CD8-positive, alpha-beta memory T cell (primary cell): ENCODE measurements at regions not wholly inside any gene's neighbourhood (a gene's known extent, or its start where the extent isn't known, plus 50 kb on each side); places are given as distances from the start of the nearest gene placed in this dataset.

ENCODE experiments used
- CTCF ChIA-PET: fragments of 350-600 bp; sonication (Branson Sonifier 250); formaldehyde crosslinking; loops from one replicate; lab custom pipeline; 2021; ENCODE audit warnings: antibody characterized with exemption; lab: Charles Lee
- POLR2A ChIA-PET: fragments of 350-600 bp; sonication (Branson Sonifier 250); formaldehyde crosslinking; loops from one replicate; lab custom pipeline; 2021; ENCODE audit warnings: antibody characterized with exemption; lab: Charles Lee
- DNase-seq, 5 donors: peaks; one replicate each; pipeline versions ENCODE4 v3.0.0 to v3.0.0-alpha.2; 2020 to 2022; ENCODE audit warnings: mixed read lengths in 1 of 5
- H3K27ac ChIP-seq: one replicate; pipeline ENCODE4 v1.7.0; 2013; ENCODE audit warnings: low read depth, mild to moderate bottlenecking, low read length, moderate library complexity
- H3K27me3 ChIP-seq: 2 replicates; pipeline ENCODE4 v1.7.0; 2013; ENCODE audit warnings: low read length, mild to moderate bottlenecking; ENCODE audit not compliant: insufficient read depth, poor library complexity, severe bottlenecking
- H3K36me3 ChIP-seq: 2 replicates; pipeline ENCODE4 v1.7.0; 2013; ENCODE audit warnings: mild to moderate bottlenecking, low read length, moderate library complexity; ENCODE audit not compliant: insufficient read depth
- H3K4me1 ChIP-seq: 2 replicates; pipeline ENCODE4 v1.7.0; 2013; ENCODE audit warnings: mild to moderate bottlenecking, low read length, moderate library complexity; ENCODE audit not compliant: insufficient read depth
- H3K4me3 ChIP-seq: 2 replicates; pipeline ENCODE4 v1.7.0; 2013; ENCODE audit warnings: mild to moderate bottlenecking, low read length
- H3K9me3 ChIP-seq: 2 replicates; pipeline ENCODE4 v1.7.0; 2013; ENCODE audit warnings: mild to moderate bottlenecking, low read length
- H3K27ac Mint-ChIP-seq, 8 donors: one replicate each; pipeline ENCODE4 v1.8.0; 2020 to 2021; ENCODE audit warnings: mixed read lengths in 8 of 8, mild to moderate bottlenecking in 6 of 8, inconsistent platforms in 3 of 8, moderate library complexity in 3 of 8
- H3K27me3 Mint-ChIP-seq, 2 donors: one replicate each; pipeline ENCODE4 v1.8.0; 2020 to 2021; ENCODE audit warnings: mixed read lengths in 2 of 2, mild to moderate bottlenecking in 1 of 2, moderate library complexity in 1 of 2
- H3K36me3 Mint-ChIP-seq, 3 donors: one replicate each; pipeline ENCODE4 v1.8.0; 2020 to 2021; ENCODE audit warnings: mixed read lengths in 3 of 3, inconsistent platforms in 1 of 3, mild to moderate bottlenecking in 1 of 3
- H3K4me1 Mint-ChIP-seq, 3 donors: one replicate each; pipeline ENCODE4 v1.8.0; 2020 to 2021; ENCODE audit warnings: mixed read lengths in 3 of 3, inconsistent platforms in 1 of 3, mild to moderate bottlenecking in 1 of 3
- H3K4me3 Mint-ChIP-seq, 7 donors: one replicate each; pipeline ENCODE4 v1.8.0; 2020 to 2021; ENCODE audit warnings: mixed read lengths in 7 of 7, mild to moderate bottlenecking in 6 of 7, moderate library complexity in 4 of 7, inconsistent platforms in 2 of 7
- H3K9me3 Mint-ChIP-seq, 5 donors: one replicate each; pipeline ENCODE4 v1.8.0; 2020 to 2022; ENCODE audit warnings: mixed read lengths in 5 of 5, mild to moderate bottlenecking in 3 of 5, moderate library complexity in 2 of 5, inconsistent platforms in 1 of 5

DNA sequence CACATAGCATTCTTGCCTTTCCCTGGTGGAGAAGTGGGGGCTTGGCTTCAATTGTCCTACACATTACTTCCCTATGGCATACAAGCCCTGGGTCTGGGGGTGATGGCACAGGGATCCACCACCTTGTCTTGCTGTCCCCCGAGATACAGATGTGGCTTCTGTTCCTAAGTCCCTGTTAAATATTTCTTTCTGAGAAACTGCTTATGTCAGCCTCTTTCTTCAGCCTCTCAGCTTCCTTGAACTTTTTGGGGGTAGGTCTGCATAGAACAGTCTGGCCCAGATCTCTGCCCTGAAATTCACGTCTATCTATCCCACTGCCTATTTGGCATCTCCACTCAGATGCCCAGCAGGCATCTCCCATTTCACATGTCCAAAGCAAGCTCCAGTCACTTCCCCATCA lies 177.4 kb downstream of the SCP2D1 start:
- Histone ChIP-seq H3K27ac (no peak overlapping the region), H3K9me3 (no peaks in the 10 kb centered on the region), H3K36me3 (no peaks in the 10 kb centered on the region), H3K27me3 (no peaks in the 10 kb centered on the region), H3K4me3 (no peak overlapping the region), H3K4me1 (no peaks in the 10 kb centered on the region)
- POLR2A ChIA-PET, result no interaction called here
- Mint-ChIP-seq H3K36me3 (no peaks in the 10 kb centered on the region), H3K4me3 (no peak overlapping the region), H3K27ac (no peak overlapping the region), H3K27me3 (peaks cover 4 to 5% of the 10 kb centered on the region in 2 donors), H3K9me3 (peaks cover 0 to 17% (median 3%) of the 10 kb centered on the region in 5 donors), H3K4me1 (no peaks in the 10 kb centered on the region)
- no peak for DNase-seq
- CTCF ChIA-PET, result no interaction called here

DNA sequence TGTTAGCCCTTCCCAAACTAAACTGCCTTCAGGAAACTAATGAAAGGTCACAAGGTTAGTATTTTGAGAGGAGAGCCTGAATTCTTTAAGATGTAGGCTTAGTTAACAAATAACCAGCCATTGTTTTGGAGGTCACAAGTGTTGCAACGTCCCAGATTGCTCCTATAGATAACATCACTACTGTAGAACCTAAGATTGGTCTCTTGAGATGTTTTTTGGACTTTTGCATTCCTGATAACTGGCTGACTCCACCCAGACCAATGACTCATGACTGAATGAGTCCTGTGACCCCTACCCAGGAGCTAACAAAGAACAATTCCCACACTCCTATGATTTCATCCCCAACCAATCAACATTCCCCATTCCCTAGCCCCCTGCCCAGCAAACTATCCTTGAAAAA lies 178.8 kb downstream of the SCP2D1 start:
- H3K27ac Mint-ChIP-seq, result no peak overlapping the region
- no peak overlapping the region for H3K4me3 Mint-ChIP-seq
- H3K27ac ChIP-seq, result no peak overlapping the region
- no peak overlapping the region for H3K4me3 ChIP-seq
- H3K4me1 ChIP-seq, result no peaks in the 10 kb centered on the region
- H3K27me3 Mint-ChIP-seq, result peaks cover 4 to 5% of the 10 kb centered on the region in 2 donors
- H3K36me3 Mint-ChIP-seq, result no peaks in the 10 kb centered on the region
- H3K9me3 Mint-ChIP-seq, result peaks cover 0 to 16% (median 3%) of the 10 kb centered on the region in 5 donors
- H3K9me3 ChIP-seq, result no peaks in the 10 kb centered on the region
- POLR2A ChIA-PET, result no interaction called here
- H3K4me1 Mint-ChIP-seq, result no peaks in the 10 kb centered on the region
- no peaks in the 10 kb centered on the region for H3K36me3 ChIP-seq
- CTCF ChIA-PET, result no interaction called here
- no peak for DNase-seq
- H3K27me3 ChIP-seq, result no peaks in the 10 kb centered on the region

DNA sequence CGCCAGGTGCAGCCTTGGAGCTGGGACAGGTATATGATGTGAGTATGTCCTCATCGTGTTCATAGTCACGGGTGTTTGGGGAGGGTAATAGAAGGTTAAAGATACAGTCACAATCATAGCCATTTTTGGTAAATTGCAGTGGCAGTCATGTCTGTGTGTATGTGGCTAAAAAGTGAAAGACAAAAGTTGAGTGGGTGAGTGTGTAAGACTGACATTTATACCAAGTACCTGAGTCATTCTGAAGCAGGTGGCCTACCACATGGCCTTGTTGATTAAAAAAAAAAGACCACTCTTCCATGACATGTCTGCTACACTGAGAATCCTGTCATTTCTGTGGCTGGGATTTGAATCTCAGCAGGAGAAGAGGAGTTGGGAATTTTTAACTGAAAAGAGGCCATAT lies 181.9 kb downstream of the SCP2D1 start:
- H3K4me3 Mint-ChIP-seq, result no peak overlapping the region
- Histone ChIP-seq H3K27me3 (no peaks in the 10 kb centered on the region), H3K4me1 (no peaks in the 10 kb centered on the region), H3K4me3 (no peak overlapping the region), H3K27ac (no peak overlapping the region), H3K36me3 (no peaks in the 10 kb centered on the region), H3K9me3 (no peaks in the 10 kb centered on the region)
- H3K4me1 Mint-ChIP-seq, result no peaks in the 10 kb centered on the region
- no peaks in the 10 kb centered on the region for H3K36me3 Mint-ChIP-seq
- H3K9me3 Mint-ChIP-seq, result peaks cover 0 to 16% (median 3%) of the 10 kb centered on the region in 5 donors
- no peak for DNase-seq
- H3K27ac Mint-ChIP-seq, result peak overlapping the region in 1 of 8 donors; percentile 90
- CTCF ChIA-PET, result no interaction called here
- peaks cover 4 to 5% of the 10 kb centered on the region in 2 donors for H3K27me3 Mint-ChIP-seq
- POLR2A ChIA-PET, result no interaction called here

DNA sequence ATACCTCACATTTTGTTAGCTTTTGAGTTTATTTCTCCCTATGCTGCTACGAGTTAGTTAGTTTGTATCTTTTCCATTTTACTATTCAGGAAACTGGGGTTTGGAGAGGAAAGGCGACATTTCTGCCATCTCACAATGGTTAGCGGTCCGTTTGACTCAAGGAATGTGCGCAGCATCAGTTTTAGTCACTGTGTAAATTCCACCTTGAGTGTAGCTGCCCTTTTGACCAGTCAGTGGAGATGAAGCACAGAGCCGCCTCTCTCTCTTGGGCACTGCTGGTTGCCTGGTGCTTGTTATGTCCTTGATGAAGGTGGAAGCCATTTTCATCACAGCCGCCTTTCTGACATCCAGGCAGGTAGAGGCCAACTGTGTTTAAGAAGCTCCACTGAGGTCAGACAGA lies 185.5 kb downstream of the SCP2D1 start:
- H3K27ac Mint-ChIP-seq, result no peak overlapping the region
- no peaks in the 10 kb centered on the region for H3K36me3 Mint-ChIP-seq
- H3K36me3 ChIP-seq, result no peaks in the 10 kb centered on the region
- ChIA-PET POLR2A (no interaction called here), CTCF (no interaction called here)
- H3K4me3 ChIP-seq, result no peak overlapping the region
- peaks cover 0 to 9% (median 0%) of the 10 kb centered on the region in 5 donors for H3K9me3 Mint-ChIP-seq
- no peaks in the 10 kb centered on the region for H3K4me1 ChIP-seq
- no peak overlapping the region for H3K4me3 Mint-ChIP-seq
- H3K27me3 ChIP-seq, result no peaks in the 10 kb centered on the region
- H3K27ac ChIP-seq, result no peak overlapping the region
- no peak for DNase-seq
- H3K4me1 Mint-ChIP-seq, result no peaks in the 10 kb centered on the region
- H3K9me3 ChIP-seq, result no peaks in the 10 kb centered on the region
- H3K27me3 Mint-ChIP-seq, result peaks cover 4 to 7% of the 10 kb centered on the region in 2 donors

DNA sequence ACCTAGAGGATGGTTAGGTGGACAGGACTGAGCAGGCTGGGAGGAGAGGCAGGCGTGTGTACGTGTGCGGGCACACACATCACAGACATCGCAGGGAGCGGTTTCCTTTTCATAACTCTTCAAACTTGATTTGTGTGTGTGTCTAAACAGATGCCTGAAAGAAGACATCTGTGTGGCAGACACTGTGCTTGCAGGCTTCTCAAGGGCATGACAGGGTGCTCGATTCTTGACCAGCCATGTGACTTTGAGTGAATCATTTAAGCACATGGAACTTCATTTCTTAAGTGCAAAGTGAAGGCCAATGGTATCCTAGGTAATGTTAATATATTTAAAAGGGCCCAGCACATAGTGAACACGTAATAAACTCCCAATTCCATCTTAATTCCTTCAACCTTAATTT lies 186.5 kb downstream of the SCP2D1 start:
- no peak overlapping the region for H3K27ac Mint-ChIP-seq
- H3K27me3 Mint-ChIP-seq, result peaks cover 0 to 3% of the 10 kb centered on the region in 2 donors
- H3K36me3 Mint-ChIP-seq, result no peaks in the 10 kb centered on the region
- Histone ChIP-seq H3K4me1 (no peaks in the 10 kb centered on the region), H3K36me3 (no peaks in the 10 kb centered on the region), H3K9me3 (no peaks in the 10 kb centered on the region), H3K27ac (no peak overlapping the region), H3K27me3 (no peaks in the 10 kb centered on the region), H3K4me3 (no peak overlapping the region)
- peaks cover 0 to 3% (median 0%) of the 10 kb centered on the region in 5 donors for H3K9me3 Mint-ChIP-seq
- DNase-seq, result no peak
- H3K4me1 Mint-ChIP-seq, result no peaks in the 10 kb centered on the region
- ChIA-PET POLR2A (no interaction called here), CTCF (no interaction called here)
- H3K4me3 Mint-ChIP-seq, result no peak overlapping the region

DNA sequence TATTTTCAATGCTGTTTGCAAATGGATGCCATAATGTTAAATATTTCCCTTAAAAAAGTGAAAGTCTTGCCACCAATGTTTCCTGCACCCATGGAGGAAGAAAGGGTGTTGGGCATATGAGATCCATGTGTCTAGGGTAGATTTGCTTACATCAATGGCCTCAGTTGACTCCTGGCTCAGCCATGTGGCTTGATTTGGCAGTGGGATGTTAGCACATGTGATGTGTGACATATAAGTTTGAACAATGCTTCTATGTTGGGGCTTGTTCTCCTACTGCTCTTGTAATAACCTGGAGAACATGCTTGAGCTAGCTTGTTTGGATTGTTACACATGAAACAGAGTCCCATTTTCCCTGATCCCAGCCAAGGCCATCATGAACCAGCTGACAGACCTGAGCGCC lies 187.6 kb downstream of the SCP2D1 start:
- H3K36me3 Mint-ChIP-seq, result no peaks in the 10 kb centered on the region
- Histone ChIP-seq H3K36me3 (no peaks in the 10 kb centered on the region), H3K9me3 (no peaks in the 10 kb centered on the region), H3K27ac (no peak overlapping the region), H3K4me1 (no peaks in the 10 kb centered on the region), H3K27me3 (no peaks in the 10 kb centered on the region), H3K4me3 (no peak overlapping the region)
- no peaks in the 10 kb centered on the region for H3K4me1 Mint-ChIP-seq
- peaks cover 0 to 3% of the 10 kb centered on the region in 2 donors for H3K27me3 Mint-ChIP-seq
- no peaks in the 10 kb centered on the region for H3K9me3 Mint-ChIP-seq
- ChIA-PET CTCF (no interaction called here), POLR2A (no interaction called here)
- no peak overlapping the region for H3K4me3 Mint-ChIP-seq
- no peak overlapping the region for H3K27ac Mint-ChIP-seq
- no peak for DNase-seq

DNA sequence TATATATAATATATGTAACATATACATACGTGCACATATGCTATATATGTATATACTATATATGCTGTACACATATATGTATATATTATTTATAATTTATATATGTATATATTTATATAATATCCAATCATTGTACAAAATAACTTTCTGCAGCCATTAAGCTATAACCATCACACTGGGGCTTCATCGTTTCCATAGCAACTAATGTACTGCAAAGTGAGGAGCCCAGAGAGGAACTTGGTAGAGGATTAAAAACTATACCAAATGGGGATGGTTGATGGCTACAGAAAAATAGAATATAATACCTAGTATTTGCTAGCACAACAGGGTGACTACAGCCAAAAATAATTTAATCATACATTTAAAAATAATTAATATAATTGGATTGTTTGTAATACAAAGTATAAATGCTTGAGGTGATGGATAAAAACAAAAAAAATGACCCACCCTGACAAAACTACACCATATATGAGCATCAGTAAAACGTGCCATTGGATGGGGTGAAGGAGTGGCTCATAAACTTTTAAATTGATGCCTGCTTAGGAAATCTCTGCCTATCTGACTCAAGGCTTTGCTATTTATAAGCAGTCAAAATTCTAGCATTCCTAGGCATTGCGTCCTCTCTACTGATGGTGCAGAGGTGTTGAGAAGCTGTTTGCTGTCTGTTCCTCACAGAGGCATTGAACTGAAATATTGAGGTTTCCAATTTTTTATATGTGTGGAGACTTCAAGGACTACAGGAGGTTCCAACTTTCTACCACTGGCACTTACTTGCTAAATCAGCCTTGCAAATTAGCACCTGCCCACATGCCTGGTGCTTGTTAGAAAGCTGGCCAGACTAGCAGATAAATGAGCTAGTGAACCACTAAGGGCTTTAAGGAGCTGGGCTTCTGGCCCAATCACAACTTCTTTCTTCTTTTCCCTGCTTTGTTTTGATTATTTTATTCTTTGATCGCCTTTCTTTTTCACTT lies 190.1 kb downstream of the SCP2D1 start:
- H3K36me3 Mint-ChIP-seq, result no peaks in the 10 kb centered on the region
- CTCF ChIA-PET, result no interaction called here
- POLR2A ChIA-PET, result no interaction called here

DNA sequence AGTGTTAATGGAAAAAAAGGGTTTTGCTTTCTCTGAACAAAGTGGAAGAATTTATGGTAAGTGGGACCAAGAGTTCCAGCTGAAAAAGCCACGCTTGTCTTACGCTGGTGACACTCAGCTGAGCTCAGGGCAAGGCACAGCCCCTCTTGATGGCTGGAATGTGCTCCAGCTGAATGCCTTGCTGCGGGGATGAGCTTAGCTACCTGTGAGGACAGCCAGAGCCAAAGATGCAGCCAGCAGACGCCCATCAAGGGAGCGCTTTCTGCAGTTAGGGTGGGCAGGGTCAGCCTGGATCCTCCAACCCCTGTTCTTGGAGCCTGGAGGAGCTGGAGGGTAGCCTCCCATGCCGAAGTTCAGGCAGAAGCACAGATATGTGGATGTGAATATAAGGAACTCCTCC lies 191.4 kb downstream of the SCP2D1 start:
- no peak overlapping the region for H3K4me3 ChIP-seq
- no peaks in the 10 kb centered on the region for H3K4me1 ChIP-seq
- ChIA-PET CTCF (no interaction called here), POLR2A (no interaction called here)
- Mint-ChIP-seq H3K27me3 (peaks cover 0 to 3% of the 10 kb centered on the region in 2 donors), H3K4me3 (no peak overlapping the region), H3K27ac (peak overlapping the region in 1 of 8 donors; percentile 6), H3K4me1 (no peaks in the 10 kb centered on the region), H3K9me3 (no peaks in the 10 kb centered on the region), H3K36me3 (no peaks in the 10 kb centered on the region)
- H3K9me3 ChIP-seq, result no peaks in the 10 kb centered on the region
- no peak overlapping the region for H3K27ac ChIP-seq
- no peaks in the 10 kb centered on the region for H3K36me3 ChIP-seq
- H3K27me3 ChIP-seq, result no peaks in the 10 kb centered on the region
- no peak for DNase-seq

More for the DNA sequence above, 190.1 kb downstream of the SCP2D1 start:
- H3K4me3 ChIP-seq, result no peak overlapping the region
- Mint-ChIP-seq H3K4me3 (no peak overlapping the region), H3K27me3 (peaks cover 0 to 3% of the 10 kb centered on the region in 2 donors), H3K4me1 (no peaks in the 10 kb centered on the region), H3K9me3 (no peaks in the 10 kb centered on the region), H3K27ac (no peak overlapping the region)
- no peaks in the 10 kb centered on the region for H3K27me3 ChIP-seq
- no peaks in the 10 kb centered on the region for H3K9me3 ChIP-seq
- no peaks in the 10 kb centered on the region for H3K36me3 ChIP-seq
- H3K27ac ChIP-seq, result no peak overlapping the region
- DNase-seq, result no peak
- H3K4me1 ChIP-seq, result no peaks in the 10 kb centered on the region
